ENCODE measurements at regions not wholly inside any gene's neighbourhood (a gene's known extent, or its start where the extent isn't known, plus 50 kb on each side); places are given as distances from the start of the nearest gene placed in this dataset.

- Mint-ChIP-seq H3K4me1 (ENCODE audit: low read depth) (no peaks in the 10 kb centered on the region), H3K27ac (no peak overlapping the region), H3K4me3 (no peak overlapping the region), H3K36me3 (ENCODE audit: low read depth) (no peaks in the 10 kb centered on the region), H3K9me3 (peaks cover 3% of the 10 kb centered on the region), H3K27me3 (ENCODE audit: insufficient read depth) (peaks cover 3% of the 10 kb centered on the region)
- no peak for DNase-seq (ENCODE audit: low spot score)
- intact Hi-C loops (cut with micrococcal nuclease) = no loop called here
These were observed 129.2 kb upstream of the FST start for GRCh38 chr5:53350991-53351770.

- intact Hi-C loops (cut with micrococcal nuclease) = no loop called here
- Mint-ChIP-seq H3K27me3 (ENCODE audit: insufficient read depth) (peaks cover under 1% of the 10 kb centered on the region), H3K9me3 (peaks cover 3% of the 10 kb centered on the region), H3K36me3 (ENCODE audit: low read depth) (no peaks in the 10 kb centered on the region), H3K4me1 (ENCODE audit: low read depth) (no peaks in the 10 kb centered on the region), H3K4me3 (no peak overlapping the region), H3K27ac (no peak overlapping the region)
- DNase-seq (ENCODE audit: low spot score) = no peak
These were observed 125.1 kb upstream of the FST start for GRCh38 chr5:53355316-53355715.

GRCh38 chr5:53355931-53356330 is 124.5 kb upstream of the FST start:
- Mint-ChIP-seq H3K27ac (no peak overlapping the region), H3K4me1 (ENCODE audit: low read depth) (no peaks in the 10 kb centered on the region), H3K27me3 (ENCODE audit: insufficient read depth) (peaks cover 1% of the 10 kb centered on the region), H3K9me3 (peaks cover 3% of the 10 kb centered on the region), H3K4me3 (no peak overlapping the region), H3K36me3 (ENCODE audit: low read depth) (no peaks in the 10 kb centered on the region)
- intact Hi-C loops (cut with micrococcal nuclease) = no loop called here
- DNase-seq (ENCODE audit: low spot score) = no peak

- intact Hi-C loops (cut with micrococcal nuclease) = no loop called here
- Mint-ChIP-seq H3K36me3 (ENCODE audit: low read depth) (no peaks in the 10 kb centered on the region), H3K9me3 (peaks cover 2% of the 10 kb centered on the region), H3K4me3 (no peak overlapping the region), H3K27me3 (ENCODE audit: insufficient read depth) (peaks cover 1% of the 10 kb centered on the region), H3K27ac (no peak overlapping the region), H3K4me1 (ENCODE audit: low read depth) (no peaks in the 10 kb centered on the region)
- no peak for DNase-seq (ENCODE audit: low spot score)
These were observed 123.0 kb upstream of the FST start for GRCh38 chr5:53357439-53357838.

- no peaks in the 10 kb centered on the region for H3K4me1 Mint-ChIP-seq (ENCODE audit: low read depth)
- no peak overlapping the region for H3K4me3 Mint-ChIP-seq
- no peak for DNase-seq (ENCODE audit: low spot score)
- no peaks in the 10 kb centered on the region for H3K36me3 Mint-ChIP-seq (ENCODE audit: low read depth)
- intact Hi-C loops (cut with micrococcal nuclease) = no loop called here
- no peaks in the 10 kb centered on the region for H3K9me3 Mint-ChIP-seq
- peaks cover 1% of the 10 kb centered on the region for H3K27me3 Mint-ChIP-seq (ENCODE audit: insufficient read depth)
- no peak overlapping the region for H3K27ac Mint-ChIP-seq
These were observed 121.6 kb upstream of the FST start for GRCh38 chr5:53358794-53359193.

- intact Hi-C loops (cut with micrococcal nuclease) = no loop called here
- no peaks in the 10 kb centered on the region for H3K9me3 Mint-ChIP-seq
- no peaks in the 10 kb centered on the region for H3K36me3 Mint-ChIP-seq (ENCODE audit: low read depth)
- no peaks in the 10 kb centered on the region for H3K4me1 Mint-ChIP-seq (ENCODE audit: low read depth)
- DNase-seq (ENCODE audit: low spot score) = no peak
- peaks cover 1% of the 10 kb centered on the region for H3K27me3 Mint-ChIP-seq (ENCODE audit: insufficient read depth)
- H3K4me3 Mint-ChIP-seq = no peak overlapping the region
- no peak overlapping the region for H3K27ac Mint-ChIP-seq
These were observed 120.4 kb upstream of the FST start for GRCh38 chr5:53359916-53360517.

- Mint-ChIP-seq H3K4me1 (ENCODE audit: low read depth) (no peaks in the 10 kb centered on the region), H3K36me3 (ENCODE audit: low read depth) (no peaks in the 10 kb centered on the region)
These were observed 119.6 kb upstream of the FST start for GRCh38 chr5:53360811-53361210.

GRCh38 chr5:53361708-53362107 is 118.7 kb upstream of the FST start:
- Mint-ChIP-seq H3K27ac (no peak overlapping the region), H3K36me3 (ENCODE audit: low read depth) (no peaks in the 10 kb centered on the region)
- intact Hi-C loops (cut with micrococcal nuclease) = no loop called here

More at GRCh38 chr5:53360811-53361210, 119.6 kb upstream of the FST start:
- H3K27ac Mint-ChIP-seq = no peak overlapping the region
- peaks cover 1% of the 10 kb centered on the region for H3K27me3 Mint-ChIP-seq (ENCODE audit: insufficient read depth)
- no peak for DNase-seq (ENCODE audit: low spot score)
- intact Hi-C loops (cut with micrococcal nuclease) = no loop called here
- H3K4me3 Mint-ChIP-seq = no peak overlapping the region
- no peaks in the 10 kb centered on the region for H3K9me3 Mint-ChIP-seq

GRCh38 chr5:53362521-53362941 is 117.9 kb upstream of the FST start:
- no peak overlapping the region for H3K4me3 Mint-ChIP-seq
- peaks cover 1% of the 10 kb centered on the region for H3K27me3 Mint-ChIP-seq (ENCODE audit: insufficient read depth)
- no peaks in the 10 kb centered on the region for H3K4me1 Mint-ChIP-seq (ENCODE audit: low read depth)
- intact Hi-C loops (cut with micrococcal nuclease) = no loop called here
- H3K36me3 Mint-ChIP-seq (ENCODE audit: low read depth) = no peaks in the 10 kb centered on the region
- peaks cover 3% of the 10 kb centered on the region for H3K9me3 Mint-ChIP-seq
- H3K27ac Mint-ChIP-seq = no peak overlapping the region
- DNase-seq (ENCODE audit: low spot score) = no peak

More at GRCh38 chr5:53361708-53362107, 118.7 kb upstream of the FST start:
- H3K27me3 Mint-ChIP-seq (ENCODE audit: insufficient read depth) = peaks cover 1% of the 10 kb centered on the region
- H3K4me3 Mint-ChIP-seq = no peak overlapping the region
- H3K9me3 Mint-ChIP-seq = peaks cover 3% of the 10 kb centered on the region
- no peaks in the 10 kb centered on the region for H3K4me1 Mint-ChIP-seq (ENCODE audit: low read depth)
- no peak for DNase-seq (ENCODE audit: low spot score)

GRCh38 chr5:53364061-53364460 is 116.4 kb upstream of the FST start:
- intact Hi-C loops (cut with micrococcal nuclease) = no loop called here
- no peaks in the 10 kb centered on the region for H3K36me3 Mint-ChIP-seq (ENCODE audit: low read depth)

GRCh38 chr5:53366245-53366644 is 114.2 kb upstream of the FST start:
- DNase-seq (ENCODE audit: low spot score) = no peak
- Mint-ChIP-seq H3K4me3 (no peak overlapping the region), H3K27me3 (ENCODE audit: insufficient read depth) (no peaks in the 10 kb centered on the region), H3K4me1 (ENCODE audit: low read depth) (no peaks in the 10 kb centered on the region), H3K9me3 (peaks cover 3% of the 10 kb centered on the region), H3K27ac (no peak overlapping the region), H3K36me3 (ENCODE audit: low read depth) (no peaks in the 10 kb centered on the region)
- intact Hi-C loops (cut with micrococcal nuclease) = no loop called here

More at GRCh38 chr5:53364061-53364460, 116.4 kb upstream of the FST start:
- Mint-ChIP-seq H3K4me3 (no peak overlapping the region), H3K27ac (no peak overlapping the region), H3K4me1 (ENCODE audit: low read depth) (no peaks in the 10 kb centered on the region), H3K9me3 (peaks cover 3% of the 10 kb centered on the region), H3K27me3 (ENCODE audit: insufficient read depth) (peaks cover 1% of the 10 kb centered on the region)
- DNase-seq (ENCODE audit: low spot score) = no peak

GRCh38 chr5:53367727-53368126 is 112.7 kb upstream of the FST start:
- no peak for DNase-seq (ENCODE audit: low spot score)
- intact Hi-C loops (cut with micrococcal nuclease) = no loop called here
- no peaks in the 10 kb centered on the region for H3K36me3 Mint-ChIP-seq (ENCODE audit: low read depth)
- H3K4me1 Mint-ChIP-seq (ENCODE audit: low read depth) = no peaks in the 10 kb centered on the region
- no peak overlapping the region for H3K27ac Mint-ChIP-seq
- H3K9me3 Mint-ChIP-seq = peaks cover 3% of the 10 kb centered on the region
- H3K4me3 Mint-ChIP-seq = no peak overlapping the region
- H3K27me3 Mint-ChIP-seq (ENCODE audit: insufficient read depth) = no peaks in the 10 kb centered on the region

- H3K36me3 Mint-ChIP-seq (ENCODE audit: low read depth) = no peaks in the 10 kb centered on the region
- H3K27me3 Mint-ChIP-seq (ENCODE audit: insufficient read depth) = no peaks in the 10 kb centered on the region
- DNase-seq (ENCODE audit: low spot score) = no peak
- no peak overlapping the region for H3K27ac Mint-ChIP-seq
- H3K4me1 Mint-ChIP-seq (ENCODE audit: low read depth) = no peaks in the 10 kb centered on the region
- H3K4me3 Mint-ChIP-seq = no peak overlapping the region
- H3K9me3 Mint-ChIP-seq = peaks cover 3% of the 10 kb centered on the region
- intact Hi-C loops (cut with micrococcal nuclease) = no loop called here
These were observed 111.9 kb upstream of the FST start for GRCh38 chr5:53368516-53368915.
